NT2/D1 (cell line): ENCODE measurements at regions not wholly inside any gene's neighbourhood (a gene's known extent, or its start where the extent isn't known, plus 50 kb on each side); places are given as distances from the start of the nearest gene placed in this dataset.
A peak's percentile ranks its signal among the peaks of the same experiment; 100 is the strongest.
"Not testable (repeated sequence)": the region's sequence is repeated elsewhere in the genome, so short reads cannot be mapped to it uniquely, and the experiment has no call there.

Source experiments
- DNase-seq: peaks from one replicate; pipeline ENCODE4 v3.0.0-alpha.2; 2011; ENCODE audit warnings: low read depth, low spot score
- H3K27me3 ChIP-seq: 2 replicates; pipeline ENCODE4 v1.6.0; 2011; ENCODE audit warnings: mild to moderate bottlenecking; ENCODE audit not compliant: insufficient read length, insufficient read depth
- H3K36me3 ChIP-seq: 2 replicates; pipeline ENCODE4 v1.6.1; 2011; ENCODE audit warnings: mild to moderate bottlenecking, low read length, mixed read lengths; ENCODE audit not compliant: insufficient read depth, insufficient read length
- H3K4me1 ChIP-seq: 2 replicates; pipeline ENCODE4 v1.5.1; 2011; ENCODE audit not compliant: insufficient read depth, insufficient read length
- H3K4me3 ChIP-seq: 2 replicates; pipeline ENCODE4 v1.5.1; 2011; ENCODE audit warnings: low read depth; ENCODE audit not compliant: insufficient read length
- H3K9ac ChIP-seq: 2 replicates; pipeline ENCODE4 v1.6.0; 2011; ENCODE audit warnings: low read depth; ENCODE audit not compliant: insufficient read length
- H3K9me3 ChIP-seq: 2 replicates; pipeline ENCODE4 v1.5.1; 2011; ENCODE audit warnings: mild to moderate bottlenecking, low read length; ENCODE audit not compliant: insufficient read depth
- SUZ12 ChIP-seq: IDR thresholded peaks from 2 replicates; pipeline ENCODE4 v1.6.1; 2011; ENCODE audit not compliant: insufficient read length, insufficient read depth; ENCODE audit errors: extremely low read depth
- YY1 ChIP-seq: IDR thresholded peaks from 2 replicates; pipeline ENCODE4 v1.6.1; 2011; ENCODE audit not compliant: insufficient read length, insufficient read depth
- ZNF274 ChIP-seq: IDR thresholded peaks from 2 replicates; pipeline ENCODE4 v1.6.1; 2011; ENCODE audit warnings: mild to moderate bottlenecking, low read depth, low read length

DNA sequence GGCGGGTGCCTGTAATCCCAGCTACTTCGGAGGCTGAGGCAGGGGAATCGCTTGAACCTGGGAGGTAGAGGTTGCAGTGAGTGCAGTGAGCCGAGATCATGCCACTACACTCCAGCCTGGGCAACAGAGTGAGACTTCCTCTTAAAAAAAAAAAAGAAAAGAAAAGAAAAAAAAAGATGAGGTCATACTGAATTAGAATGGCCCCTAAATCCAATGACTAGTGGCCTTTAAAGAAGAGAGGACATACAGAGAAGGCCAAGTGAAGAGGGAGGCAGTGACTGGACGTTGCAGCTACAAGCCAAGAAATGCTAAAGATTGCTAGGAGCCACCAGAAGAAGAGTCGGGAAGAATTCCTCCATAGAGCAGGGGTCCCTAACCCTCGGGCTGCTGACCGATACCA is 76.9 kb upstream of the TIAM1 start:
- peaks cover 19% of the 10 kb centered on the region for H3K4me1 ChIP-seq
- no peak for TF ChIP-seq SUZ12
- no peak for TF ChIP-seq YY1
- TF ChIP-seq ZNF274: no peak
- no peaks in the 10 kb centered on the region for H3K36me3 ChIP-seq
- H3K9ac ChIP-seq: no peak overlapping the region
- no peaks in the 10 kb centered on the region for H3K9me3 ChIP-seq
- DNase-seq: no peak
- no peak overlapping the region for H3K4me3 ChIP-seq
- H3K27me3 ChIP-seq: no peaks in the 10 kb centered on the region

DNA sequence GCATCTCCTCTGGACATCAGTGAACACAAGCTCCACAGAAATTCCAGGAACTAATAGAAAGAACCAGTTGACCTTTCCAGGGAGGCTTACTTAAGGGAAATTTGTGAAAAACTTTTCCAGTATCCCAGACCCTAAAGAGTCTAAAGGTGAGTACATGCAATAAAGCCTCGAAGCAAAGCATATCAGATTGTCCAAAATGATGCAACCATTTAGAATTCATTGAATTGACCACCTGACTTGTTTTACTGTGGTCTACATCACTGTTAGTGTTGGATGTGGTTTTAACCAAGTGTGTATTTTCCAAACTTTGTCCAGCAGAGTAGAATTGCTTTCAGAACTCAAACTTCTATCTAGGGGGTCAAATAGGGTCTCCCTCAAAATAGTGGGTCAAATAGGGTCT is 76.3 kb upstream of the TIAM1 start:
- TF ChIP-seq YY1 (no peak), ZNF274 (no peak), SUZ12 (no peak)
- no peak for DNase-seq
- Histone ChIP-seq H3K27me3 (no peaks in the 10 kb centered on the region), H3K4me3 (no peak overlapping the region), H3K4me1 (peaks cover 19% of the 10 kb centered on the region), H3K36me3 (no peaks in the 10 kb centered on the region), H3K9ac (no peak overlapping the region), H3K9me3 (no peaks in the 10 kb centered on the region)

DNA sequence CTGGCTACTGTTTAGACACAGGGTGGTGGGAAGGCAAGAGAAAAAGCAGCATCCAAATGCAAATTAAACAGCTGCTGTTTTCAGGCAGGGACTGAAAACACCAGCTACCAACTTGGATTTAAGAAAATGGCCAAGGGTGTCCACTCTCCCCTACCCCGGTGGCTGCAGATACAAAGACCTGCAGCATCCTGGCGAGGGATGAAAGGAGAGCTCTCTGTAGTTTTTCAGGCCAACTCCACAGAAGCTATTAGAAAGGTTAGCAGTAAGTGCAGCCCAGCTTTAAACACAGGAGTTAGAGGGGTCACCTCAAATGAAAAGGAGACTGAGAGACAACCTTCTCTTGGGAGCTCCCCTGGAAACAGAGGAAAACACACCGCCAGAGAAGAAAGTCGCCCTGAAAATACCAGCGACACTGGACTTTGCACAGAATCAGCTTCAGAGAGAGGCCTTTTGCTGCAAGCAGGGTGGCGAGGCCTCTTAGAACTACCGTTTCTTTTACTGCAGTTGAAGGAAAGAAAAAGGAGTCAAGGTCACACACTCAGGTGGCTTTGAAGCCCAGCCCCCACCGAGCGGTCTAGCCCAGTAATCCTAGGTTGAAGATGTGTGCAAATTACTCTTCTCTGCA is 74.4 kb upstream of the TIAM1 start:
- H3K36me3 ChIP-seq: no peaks in the 10 kb centered on the region
- TF ChIP-seq ZNF274 (no peak), SUZ12 (no peak), YY1 (no peak)
- H3K9ac ChIP-seq: peak overlapping the region; percentile 0
- peak; percentile 40 for DNase-seq
- H3K27me3 ChIP-seq: no peaks in the 10 kb centered on the region
- no peak overlapping the region for H3K4me3 ChIP-seq
- no peaks in the 10 kb centered on the region for H3K9me3 ChIP-seq
- H3K4me1 ChIP-seq: peaks cover 19% of the 10 kb centered on the region

DNA sequence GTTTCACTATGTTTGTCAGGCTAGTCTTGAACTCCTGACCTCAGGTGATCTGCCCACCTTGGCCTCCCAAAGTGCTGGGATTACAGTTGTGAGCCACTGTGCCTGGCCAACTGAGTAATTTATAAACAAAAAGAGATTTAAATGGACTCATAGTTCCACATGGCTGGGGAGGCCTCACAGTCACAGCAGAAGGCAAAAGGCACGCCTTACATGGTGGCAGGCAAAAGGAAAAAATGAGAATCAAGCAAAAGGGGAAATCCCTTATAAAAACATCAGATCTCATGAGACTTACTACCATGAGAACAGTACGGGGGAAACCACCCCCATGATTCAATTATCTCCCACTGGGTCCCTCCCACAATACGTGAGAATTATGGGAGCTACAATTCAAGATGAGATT is 73.2 kb upstream of the TIAM1 start:
- H3K4me1 ChIP-seq: peaks cover 16% of the 10 kb centered on the region
- H3K36me3 ChIP-seq, H3K9me3 ChIP-seq, H3K4me3 ChIP-seq, DNase-seq, H3K9ac ChIP-seq, H3K27me3 ChIP-seq: not testable (repeated sequence)

DNA sequence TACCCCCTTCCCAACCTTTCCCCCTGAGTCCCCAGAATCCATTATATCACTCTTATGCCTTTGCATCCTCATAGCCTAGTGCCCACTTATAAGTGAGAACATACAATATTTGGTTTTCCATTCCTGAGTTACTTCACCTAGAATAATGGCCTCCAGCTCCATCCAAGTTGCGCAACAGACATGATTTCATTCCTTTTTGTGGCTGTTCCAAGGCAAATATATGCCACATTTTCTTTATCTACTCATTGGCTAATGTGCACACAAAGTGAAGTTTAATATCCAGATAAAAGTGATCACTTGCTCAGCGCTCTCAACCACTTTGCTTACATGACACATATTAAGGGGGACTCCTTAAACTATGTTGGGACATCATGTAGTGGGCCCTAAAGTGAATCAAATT is 72.4 kb upstream of the TIAM1 start:
- TF ChIP-seq YY1: no peak
- Histone ChIP-seq H3K9me3 (no peaks in the 10 kb centered on the region), H3K36me3 (no peaks in the 10 kb centered on the region), H3K4me3 (no peak overlapping the region), H3K9ac (no peak overlapping the region), H3K27me3 (no peaks in the 10 kb centered on the region), H3K4me1 (peaks cover 15% of the 10 kb centered on the region)
- DNase-seq: no peak

DNA sequence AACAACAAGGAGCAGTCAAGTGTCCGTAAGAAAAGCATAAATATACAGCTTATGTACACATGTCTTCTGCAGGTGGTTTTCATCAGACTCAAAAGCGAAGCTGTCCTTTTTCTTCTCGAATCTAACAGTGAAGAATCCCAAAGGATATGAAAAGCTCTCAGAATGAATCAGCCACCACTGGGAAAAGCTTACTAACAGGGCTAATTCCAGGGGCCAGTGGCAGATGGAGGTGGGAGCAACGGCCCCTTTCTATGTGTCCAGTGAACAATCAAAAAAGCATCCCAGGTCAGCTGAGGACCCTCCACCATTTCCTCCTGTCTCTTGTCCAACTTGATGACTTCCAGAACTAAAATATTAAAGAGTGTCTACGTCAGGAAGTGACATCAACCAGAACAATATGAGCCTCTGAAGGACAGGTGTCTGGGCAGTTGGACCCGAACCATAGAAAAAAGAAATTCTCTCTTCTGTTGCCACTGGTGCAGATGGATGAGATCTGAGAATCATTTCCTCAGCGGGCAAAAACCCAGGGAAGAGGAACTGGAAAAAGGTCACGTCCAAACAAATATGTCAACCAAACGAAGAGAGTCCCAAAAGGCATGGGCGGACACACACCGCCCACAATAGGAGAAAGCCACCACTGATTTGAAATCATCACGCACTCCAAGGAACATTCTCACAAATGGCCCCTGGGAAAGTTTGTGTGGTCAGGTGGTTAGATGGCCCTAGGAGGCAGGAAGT is 70.4 kb upstream of the TIAM1 start:
- DNase-seq: no peak
- peaks cover 12% of the 10 kb centered on the region for H3K4me1 ChIP-seq
- TF ChIP-seq YY1 (no peak), ZNF274 (no peak), SUZ12 (no peak)
- H3K36me3 ChIP-seq: no peaks in the 10 kb centered on the region
- no peak overlapping the region for H3K4me3 ChIP-seq
- no peaks in the 10 kb centered on the region for H3K9me3 ChIP-seq
- H3K27me3 ChIP-seq: no peaks in the 10 kb centered on the region
- no peak overlapping the region for H3K9ac ChIP-seq

DNA sequence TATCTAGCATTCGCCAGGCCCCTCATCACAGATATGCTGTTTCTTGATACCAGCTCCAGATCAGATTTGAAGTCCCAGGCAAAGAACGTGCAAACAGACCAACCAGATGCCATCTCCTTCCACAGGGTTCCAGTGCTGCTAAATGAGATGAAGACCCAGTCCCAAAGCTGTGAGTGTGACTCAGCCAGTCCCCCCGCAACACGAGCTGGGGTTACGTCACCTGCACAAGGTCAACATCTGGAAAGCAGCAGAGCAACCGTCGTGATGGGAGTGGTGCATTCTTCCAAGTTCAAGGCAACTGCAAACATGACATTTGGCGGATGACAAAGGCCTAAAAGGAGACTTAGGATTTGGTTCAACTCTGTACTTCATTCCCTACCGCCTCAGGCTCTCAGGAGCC is 69.6 kb upstream of the TIAM1 start:
- Histone ChIP-seq H3K27me3 (no peaks in the 10 kb centered on the region), H3K36me3 (no peaks in the 10 kb centered on the region)

More for the DNA sequence above, 69.6 kb upstream of the TIAM1 start:
- DNase-seq: no peak
- H3K9me3 ChIP-seq: no peaks in the 10 kb centered on the region
- H3K4me1 ChIP-seq: peaks cover 8% of the 10 kb centered on the region
- H3K9ac ChIP-seq: no peak overlapping the region
- TF ChIP-seq YY1 (no peak), ZNF274 (no peak), SUZ12 (no peak)
- H3K4me3 ChIP-seq: no peak overlapping the region
